RKO (cell line): ENCODE measurements at regions not wholly inside any gene's neighbourhood (a gene's known extent, or its start where the extent isn't known, plus 50 kb on each side); places are given as distances from the start of the nearest gene placed in this dataset.
"Not testable (repeated sequence)": the region's sequence is repeated elsewhere in the genome, so short reads cannot be mapped to it uniquely, and the experiment has no call there.

Experiments used
- DNase-seq: peaks from one replicate; pipeline ENCODE4 v3.0.0-alpha.2; 2016; ENCODE audit warnings: low spot score

DNA sequence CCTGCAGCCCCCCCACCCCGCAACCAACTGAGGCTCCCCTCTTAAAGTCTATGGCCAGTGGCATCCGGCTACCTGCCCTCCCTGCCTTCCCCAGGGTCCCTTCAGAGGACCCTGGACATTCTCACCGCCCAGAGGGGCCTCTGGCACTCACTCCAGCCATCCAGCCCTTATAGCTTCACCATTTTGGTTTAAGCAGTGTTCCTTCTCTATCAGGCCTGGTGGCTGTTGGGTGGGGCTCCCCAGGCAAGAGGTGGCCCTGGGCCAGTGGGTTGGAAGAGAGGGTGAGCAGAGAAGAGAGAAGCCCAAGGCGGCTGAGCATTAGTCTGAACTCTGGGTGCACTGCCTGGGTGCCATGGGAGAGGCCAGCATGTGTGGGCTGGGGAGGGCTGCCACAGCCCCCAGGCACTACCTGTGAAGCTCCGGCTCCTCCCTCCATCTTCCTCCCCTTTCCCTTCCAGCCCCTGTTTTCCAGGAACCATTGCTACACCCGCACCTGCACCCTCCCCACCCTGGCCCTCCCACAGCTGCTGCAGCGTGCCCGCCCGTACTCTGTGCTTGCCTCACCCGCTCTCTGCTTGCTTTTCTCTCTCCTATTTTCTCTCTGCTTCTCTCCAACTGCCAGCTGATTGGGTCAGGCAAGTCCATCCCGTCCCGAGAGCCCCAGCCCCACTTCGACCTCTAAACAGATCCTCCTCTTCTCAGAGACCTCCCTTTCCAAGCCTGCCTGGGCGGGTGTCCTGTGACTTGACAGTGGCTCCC, 168.2 kb downstream of the TBC1D2B start:
- no peak for DNase-seq

DNA sequence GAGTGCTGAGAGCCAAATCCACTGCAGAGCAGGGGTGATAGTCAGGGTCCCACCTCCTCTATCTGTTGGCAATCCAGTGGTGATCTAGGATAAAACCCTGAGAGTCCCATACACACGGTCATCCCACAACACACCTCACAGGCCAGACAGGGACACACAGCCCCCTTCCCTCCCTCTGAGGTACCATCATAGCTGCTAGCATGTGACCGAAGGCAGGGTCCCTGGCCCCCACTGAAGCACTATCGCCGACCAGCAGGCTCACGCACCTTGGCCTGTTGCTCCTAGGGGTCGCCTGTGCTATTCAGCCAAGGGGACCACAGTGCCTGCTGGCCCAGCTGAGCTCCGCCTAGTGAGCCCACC, 168.8 kb downstream of the TBC1D2B start:
- not testable (repeated sequence) for DNase-seq

DNA sequence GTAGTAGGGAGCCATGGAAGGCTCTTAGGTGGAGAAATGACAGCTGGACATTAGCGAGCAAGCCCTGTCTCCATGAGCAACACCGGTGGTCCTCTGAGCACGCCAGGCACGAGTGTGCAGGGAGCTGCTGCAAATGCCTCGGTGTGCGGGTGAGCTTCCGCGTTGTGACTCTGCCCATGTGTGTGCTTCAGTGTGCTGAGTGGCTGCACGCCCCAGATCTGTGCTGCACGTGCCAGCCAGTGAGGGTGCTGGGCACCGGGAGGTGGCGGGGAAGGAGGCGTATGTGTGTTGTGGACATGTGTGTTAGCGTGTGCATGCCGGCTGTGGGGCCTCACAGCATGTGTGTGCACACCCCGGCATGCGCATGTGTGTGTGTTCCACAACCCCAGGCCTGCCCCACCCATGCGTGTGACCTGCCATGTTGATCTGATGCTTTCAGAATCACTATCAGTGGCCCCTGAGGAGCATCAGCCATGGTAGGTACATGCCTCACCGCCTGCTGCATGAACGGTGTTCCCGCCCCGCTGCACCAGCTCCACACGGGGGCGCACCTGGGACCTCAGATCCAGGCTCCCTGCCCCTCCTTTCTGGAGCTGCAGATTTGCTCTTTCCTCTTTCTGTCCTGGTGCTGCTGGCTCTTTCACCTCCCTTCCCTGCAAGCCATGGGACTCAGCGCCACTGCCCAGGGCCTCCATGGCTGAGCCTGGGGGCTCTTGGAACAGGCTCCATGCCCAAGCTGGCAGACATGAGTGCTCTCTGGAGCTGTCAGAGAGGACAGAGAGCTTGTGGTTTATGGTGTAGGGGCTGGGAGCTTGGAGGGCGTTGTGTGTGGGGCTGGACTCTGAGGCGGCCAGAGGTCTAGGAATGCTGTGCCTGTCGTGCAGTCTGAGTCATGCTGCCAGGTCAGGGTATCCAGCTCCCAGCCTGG, 169.4 kb downstream of the TBC1D2B start:
- DNase-seq: peak; percentile 68

DNA sequence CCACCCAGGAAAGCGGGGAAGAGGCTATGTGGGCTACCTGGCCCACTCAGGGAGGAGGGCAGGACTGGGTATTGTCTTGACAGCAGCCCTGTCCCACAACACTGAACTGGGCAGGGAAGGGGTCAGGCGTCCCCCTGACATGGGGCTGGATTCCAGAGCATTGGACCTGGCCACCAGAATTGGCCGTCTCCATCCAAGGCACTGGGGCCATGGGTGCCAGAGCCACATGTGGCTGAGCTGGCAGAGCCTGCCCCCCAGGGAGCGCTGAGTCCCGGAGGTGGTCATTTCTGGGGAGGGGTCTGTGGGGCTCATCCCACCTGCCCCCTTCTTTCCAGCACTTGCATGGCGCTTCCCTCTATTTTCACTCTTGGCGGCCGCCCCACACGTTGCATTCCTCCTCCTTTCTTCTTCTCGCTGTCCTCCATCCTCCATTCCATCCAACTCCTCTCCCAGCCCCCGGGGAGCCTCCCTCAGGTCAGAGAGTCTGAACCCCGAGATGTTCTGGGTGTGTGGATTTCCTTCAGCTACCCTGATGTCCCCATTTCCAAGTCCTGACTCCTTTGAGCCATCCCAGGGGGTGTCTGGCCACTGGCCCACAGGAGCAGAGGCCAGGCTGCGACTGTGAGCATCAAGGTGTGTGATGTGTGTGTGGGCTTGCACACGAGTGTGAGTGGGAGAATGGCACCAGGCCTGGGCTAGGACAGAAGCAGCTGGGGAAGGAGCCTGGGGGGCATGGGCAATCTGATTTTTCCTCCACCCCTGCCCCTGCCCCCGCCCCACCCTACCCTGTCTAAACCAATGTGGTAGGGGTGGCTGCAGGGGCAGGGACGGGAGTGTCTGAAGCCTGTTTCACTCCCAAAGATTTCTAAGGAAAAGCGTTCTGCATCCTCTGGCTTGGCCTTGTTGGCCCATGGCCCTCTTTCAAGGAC, 171.2 kb downstream of the TBC1D2B start:
- not testable (repeated sequence) for DNase-seq

DNA sequence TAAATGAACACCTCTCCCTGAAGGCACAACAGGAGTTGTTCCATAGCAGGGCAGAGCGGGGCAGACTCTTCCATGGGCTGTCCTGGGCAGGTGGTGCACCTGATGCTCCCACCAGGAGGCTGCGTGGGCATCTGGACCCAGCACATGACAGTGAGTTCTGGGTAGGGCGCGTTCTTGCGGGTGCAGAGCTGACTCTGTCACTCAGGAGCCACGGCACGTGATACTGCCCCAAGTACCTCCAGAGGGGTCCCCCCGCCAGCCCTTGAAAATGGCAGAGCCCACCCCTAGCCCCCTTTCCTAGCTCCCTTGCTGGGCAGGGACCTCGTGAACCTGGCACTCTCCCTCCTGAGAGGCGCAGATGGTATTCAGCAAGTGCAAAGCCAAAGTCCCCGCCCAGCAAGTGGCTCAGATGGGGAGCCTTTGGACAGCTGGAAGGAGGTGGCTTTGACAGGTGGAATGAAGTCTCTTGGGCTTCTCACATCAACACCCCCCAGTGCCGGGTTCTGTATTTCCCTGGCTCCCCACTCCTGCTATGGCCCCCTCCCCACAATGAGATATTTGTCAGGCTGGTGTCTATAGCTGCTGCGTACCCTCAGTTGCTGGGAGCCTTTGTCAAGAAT, 172.1 kb downstream of the TBC1D2B start:
- no peak for DNase-seq

DNA sequence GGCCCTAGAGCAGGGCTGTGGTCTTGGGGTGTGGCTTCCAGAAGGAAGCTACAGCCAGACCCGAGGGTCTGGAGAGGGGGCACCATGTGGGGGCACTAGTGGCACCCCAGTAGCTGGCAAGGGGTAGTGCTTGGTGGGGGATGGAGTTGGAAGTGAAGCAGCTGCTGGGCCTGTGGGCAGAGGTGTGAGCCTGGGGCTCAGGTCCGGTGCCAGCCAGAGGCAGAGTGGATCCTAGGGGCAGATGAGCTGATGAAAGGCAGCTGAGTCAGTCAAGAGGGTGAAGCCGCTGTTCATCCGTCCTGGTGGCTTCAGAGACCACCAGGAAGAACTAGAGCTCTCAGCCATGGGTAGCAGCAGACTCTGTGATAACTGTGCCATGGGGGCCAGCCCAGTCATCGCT, 172.6 kb downstream of the TBC1D2B start:
- DNase-seq: no peak

DNA sequence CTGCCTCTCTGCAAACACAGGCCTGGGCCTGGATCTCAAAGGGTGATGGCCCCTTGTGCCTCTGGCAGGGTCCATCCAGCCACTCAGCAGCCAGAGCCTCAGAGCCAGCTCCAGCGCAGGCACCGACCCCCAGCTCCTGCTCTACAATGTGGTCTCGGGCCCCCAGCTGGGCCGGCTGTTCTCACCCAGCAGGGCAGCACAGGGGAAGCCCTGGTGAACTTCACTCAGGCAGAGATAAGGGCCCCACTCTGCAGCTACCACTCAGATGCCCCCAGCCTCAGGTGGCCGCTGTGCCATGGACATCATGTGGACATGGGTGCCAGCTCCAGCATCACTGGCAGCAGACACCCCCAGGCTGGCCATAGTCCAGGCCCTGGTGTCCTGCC, 173.1 kb downstream of the TBC1D2B start:
- DNase-seq: no peak

DNA sequence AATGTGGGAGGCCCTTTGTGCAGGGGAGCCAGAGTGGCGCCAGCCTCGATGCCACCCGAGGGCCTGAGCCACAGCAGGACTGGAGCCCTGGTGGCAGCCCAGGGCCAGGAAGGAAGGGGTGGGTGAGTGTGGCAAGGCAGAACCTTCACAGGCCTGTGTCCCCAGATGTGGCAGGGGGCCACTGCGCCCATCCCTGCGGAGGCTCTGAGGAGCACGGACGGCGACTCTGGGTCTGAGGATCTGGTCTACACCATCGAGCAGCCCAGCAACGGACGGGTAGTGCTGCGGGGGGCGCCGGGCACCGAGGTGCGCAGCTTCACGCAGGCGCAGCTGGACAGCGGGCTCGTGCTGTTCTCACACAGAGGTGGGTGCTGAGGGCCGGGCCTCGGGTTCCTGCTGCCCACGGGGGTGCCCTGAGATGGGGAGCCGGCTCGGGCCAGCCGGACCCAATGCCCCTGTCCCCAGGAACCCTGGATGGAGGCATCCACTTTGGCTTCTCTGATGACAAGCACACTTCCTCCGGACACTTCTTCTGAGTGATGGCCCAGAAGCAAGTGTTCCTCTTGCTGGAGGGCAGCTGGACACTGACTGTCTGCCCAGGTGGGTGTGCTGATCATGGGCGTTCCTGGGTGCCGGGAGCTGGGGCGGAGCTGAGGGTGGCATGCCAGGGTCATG, 173.6 kb downstream of the TBC1D2B start:
- DNase-seq: not testable (repeated sequence)

DNA sequence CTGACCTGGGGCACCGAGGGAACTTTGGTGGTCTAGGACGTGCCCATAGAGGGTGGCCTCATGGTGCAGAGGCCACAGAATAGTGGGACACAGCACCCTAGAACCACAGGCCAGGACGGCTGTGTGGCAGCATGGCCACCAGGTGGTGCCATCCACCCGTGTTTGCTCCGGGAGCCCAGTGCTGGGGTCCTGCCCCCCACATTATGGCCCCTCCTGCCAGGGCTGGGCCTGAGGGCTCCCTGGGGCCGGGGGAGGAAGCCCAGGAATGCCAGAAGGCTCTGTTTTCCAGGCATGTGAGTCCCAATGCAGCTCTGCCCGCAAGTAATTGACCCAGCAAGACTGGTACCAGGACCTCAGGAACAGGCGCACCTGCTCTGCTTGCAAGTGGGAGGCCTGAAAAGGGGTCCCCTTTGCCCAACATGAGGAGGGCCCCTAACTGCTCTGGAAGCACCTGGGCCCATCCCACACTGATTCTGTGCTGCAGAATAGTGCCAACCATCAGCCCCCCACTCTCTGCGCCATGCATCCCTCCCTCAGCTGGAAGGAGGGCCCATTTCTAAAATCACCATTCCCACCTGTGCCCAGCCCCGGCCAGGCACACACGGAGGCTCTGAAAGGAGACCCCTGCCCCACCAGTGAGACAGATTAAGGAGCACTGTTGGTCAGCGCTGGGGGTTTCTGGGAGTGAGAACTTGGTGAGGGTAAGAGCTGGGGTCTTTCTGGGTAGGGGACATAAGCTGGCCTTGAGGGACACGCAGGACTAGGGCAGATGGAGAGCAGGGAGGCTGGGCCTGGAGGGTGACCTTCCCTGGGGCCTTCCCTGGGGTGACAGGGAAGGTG, 174.4 kb downstream of the TBC1D2B start:
- not testable (repeated sequence) for DNase-seq

DNA sequence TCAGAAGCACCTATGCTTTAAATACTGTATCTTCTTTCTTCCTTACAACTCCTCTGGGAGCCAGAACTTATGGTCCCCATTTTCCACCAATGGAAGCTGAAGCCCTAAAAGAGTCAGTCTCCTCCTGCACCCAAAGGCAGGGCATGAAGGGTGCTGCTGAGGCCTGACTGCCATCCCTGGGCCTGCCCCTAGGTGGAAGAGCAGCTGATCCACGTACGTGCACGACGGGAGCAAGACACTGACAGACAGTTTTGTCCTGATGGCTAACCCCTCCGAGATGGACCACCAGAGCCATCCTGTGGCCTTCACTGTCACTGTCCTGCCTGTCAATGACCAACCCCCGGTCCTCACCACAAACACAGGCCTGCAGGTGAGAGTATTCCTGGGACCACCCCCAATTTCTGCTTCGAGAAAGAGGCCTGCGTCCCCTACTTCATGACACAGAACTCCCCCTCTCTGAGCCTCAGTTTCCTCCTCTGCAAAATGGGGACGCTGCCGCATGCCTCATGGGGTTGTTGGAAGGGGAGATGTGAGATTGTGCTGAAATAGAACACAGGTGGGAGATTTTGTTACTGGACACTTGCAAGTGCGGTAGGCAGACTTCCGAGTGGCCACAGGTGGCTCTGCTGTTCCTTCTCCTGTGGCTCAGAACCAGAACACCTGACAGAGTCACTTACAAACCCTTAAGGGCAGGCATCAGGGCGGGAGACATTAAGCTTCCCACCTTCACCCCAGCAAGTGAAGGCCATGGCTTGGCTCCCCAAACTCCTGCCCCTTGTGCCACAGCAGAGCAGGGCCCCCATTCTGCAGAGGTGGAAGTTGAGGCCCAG, 175.4 kb downstream of the TBC1D2B start:
- DNase-seq: no peak

DNA sequence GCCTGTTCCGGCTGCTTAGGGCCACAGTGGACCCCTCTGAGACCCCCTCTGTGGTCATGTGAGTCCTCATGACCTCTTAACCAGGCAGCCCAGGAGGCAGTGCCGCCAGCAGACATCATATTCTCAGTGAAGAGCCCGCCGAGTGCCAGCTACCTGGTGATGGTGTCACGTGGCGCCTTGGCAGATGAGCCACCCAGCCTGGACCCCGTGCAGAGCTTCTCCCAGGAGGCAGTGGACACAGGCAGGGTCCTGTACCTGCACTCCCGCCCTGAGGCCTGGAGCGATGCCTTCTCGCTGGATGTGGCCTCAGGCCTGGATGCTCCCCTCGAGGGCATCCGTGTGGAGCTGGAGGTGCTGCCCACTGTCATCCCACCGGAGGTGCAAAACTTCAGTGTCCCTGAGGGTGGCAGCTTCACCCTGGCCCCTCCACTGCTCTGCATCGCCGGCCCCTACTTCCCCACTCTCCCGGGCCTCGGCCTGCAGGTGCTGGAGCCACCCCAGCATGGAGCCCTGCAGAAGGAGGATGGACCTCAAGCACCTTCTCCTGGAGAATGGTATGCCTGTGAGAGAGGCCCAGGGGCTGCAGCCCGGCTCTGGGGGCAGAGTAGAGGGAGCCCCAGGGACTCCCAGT, 176.1 kb downstream of the TBC1D2B start:
- DNase-seq: no peak

DNA sequence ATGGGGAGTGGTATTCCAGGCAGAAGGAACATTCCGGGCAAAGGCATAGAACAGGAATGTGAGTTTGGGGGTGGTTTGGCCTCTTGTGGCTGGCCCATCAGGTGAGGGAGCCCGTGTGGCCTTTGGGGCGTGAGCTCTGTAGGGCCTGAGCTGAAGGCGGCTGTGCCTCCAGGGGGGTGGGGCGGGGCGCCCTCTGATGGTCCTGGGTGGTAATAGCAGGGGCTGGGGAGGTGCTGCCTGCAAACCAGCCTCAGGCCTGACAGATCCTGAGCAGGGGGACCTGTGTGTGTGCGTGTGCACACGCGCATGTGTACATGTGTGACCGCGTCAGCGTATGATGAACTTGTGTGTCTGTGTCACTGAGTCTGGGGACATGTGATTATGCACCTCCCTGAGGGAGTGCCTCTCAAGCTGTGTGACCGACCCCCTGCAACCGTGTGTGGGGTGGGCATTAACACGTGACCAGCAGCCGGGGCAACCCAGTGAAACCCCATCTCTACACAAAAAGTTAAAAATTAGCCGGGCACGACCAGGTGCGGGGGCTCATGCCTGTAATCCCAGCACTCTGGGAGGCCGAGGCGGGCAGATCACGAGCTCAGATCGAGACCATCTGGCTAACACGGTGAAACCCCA, 177.1 kb downstream of the TBC1D2B start:
- not testable (repeated sequence) for DNase-seq

DNA sequence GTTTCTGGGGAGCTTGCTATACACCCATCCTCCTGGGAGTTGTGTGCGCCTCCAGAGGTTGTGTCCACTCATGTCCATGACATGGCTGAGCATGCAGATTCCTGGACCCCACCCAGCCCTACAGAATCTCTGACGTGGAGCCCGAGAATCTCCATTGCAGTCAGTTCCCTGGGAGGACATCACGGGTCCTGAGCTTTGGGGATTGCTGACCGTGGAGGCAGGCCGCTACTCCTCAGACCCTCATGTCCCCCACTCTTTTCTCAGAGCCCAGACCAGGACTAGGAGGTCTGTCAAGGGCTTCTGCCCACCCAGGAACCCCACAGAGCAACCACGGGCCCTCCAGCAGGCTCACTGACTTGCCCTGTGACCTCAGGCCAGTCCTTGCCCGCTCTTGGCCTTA, 177.7 kb downstream of the TBC1D2B start:
- DNase-seq: not testable (repeated sequence)

DNA sequence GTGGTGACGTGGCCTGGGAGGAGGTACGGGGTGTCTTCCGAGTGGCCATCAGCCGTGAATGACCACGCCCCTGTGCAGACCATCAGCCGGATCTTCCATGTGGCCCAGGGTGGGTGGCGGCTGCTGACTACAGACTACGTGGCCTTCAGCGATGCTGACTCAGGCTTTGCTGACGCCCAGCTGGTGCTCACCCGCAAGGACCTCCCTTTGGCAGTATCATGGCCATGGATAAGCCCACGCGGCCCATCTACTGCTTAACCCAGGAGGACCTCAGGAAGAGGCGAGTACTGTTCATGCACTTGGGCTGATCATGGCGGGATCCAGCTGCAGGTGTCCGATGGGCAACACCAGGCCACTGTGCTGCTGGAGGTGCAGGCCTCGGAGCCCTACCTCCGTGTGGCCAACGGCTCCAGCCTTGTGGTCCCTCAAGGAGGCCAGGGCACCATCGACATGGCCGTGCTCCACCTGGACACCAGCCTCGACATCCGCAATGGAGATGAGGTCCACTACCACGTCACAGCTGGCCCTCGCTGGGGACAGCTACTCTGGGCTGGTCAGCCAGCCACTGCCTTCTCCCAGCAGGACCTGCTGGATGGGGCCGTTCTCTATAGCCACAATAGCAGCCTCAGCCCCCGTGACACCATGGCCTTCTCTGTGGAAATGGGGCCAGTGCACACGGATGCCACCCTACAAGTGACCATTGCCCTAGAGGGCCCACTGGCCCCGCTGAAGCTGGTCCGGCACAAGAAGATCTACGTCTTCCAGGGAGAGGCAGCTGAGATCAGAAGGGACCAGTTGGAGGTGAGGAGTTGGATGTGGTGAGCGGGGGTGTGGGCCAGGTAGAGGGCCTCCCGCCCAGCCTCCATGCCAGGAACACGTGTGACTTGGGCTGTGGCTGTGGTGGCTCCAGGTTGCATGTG, 178.4 kb downstream of the TBC1D2B start:
- no peak for DNase-seq

DNA sequence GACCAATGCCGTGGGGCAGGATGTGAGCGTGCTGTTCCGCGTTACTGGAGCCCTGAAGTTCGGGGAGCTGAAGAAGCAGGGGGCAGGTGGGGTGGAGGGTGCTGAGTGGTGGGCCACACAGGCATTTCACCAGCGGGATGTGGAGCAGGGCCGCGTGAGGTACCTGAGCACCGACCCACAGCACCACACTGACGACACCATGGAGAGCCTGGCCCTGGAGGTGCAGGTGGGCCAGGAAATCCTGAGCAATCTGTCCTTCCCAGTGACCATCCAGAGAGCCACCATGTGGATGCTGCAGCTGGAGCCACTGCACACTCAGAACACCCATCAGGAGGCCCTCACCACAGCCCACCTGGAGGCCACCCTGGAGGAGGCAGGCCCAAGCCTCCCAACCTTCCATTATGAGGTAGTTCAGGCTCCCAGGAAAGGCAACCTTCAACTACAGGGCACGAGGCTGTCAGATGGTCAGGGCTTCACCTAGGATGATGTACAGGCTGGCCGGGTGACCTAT, 179.6 kb downstream of the TBC1D2B start:
- DNase-seq: no peak

DNA sequence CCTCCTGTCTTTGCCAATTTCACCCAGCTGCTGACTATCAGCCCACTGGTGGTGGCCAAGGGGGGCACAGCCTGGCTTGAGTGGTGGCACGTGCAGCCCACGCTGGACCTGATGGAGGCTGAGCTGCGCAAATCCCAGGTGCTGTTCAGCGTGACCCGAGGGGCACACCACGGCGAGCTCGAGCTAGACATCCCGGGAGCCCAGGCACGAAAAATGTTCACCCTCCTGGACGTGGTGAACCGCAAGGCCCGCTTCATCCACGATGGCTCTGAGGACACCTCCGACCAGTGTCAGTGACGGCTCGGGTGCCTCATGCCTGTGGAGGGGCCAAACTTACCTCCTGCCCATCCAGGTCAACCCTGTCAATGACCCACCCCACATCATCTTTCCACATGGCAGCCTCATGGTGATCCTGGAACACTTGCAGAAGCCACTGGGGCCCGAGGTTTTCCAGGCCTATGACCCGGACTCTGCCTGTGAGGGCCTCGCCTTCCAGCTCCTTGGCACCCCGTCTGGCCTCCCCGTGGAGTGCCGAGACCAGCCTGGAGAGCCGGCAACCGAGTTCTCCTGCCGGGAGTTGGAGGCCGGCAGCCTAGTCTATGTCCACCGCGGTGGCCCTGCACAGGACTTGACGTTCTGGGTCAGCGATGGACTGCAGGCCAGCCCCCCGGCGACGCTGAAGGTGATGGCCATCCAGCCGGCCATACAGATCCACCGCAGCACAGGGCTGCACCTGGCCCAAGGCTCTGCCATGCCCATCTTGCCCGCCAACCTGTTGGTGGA, 180.2 kb downstream of the TBC1D2B start:
- not testable (repeated sequence) for DNase-seq
